GM18508 (cell line): ENCODE measurements at regions not wholly inside any gene's neighbourhood (a gene's known extent, or its start where the extent isn't known, plus 50 kb on each side); places are given as distances from the start of the nearest gene placed in this dataset.
"Not testable (repeated sequence)": the region's sequence is repeated elsewhere in the genome, so short reads cannot be mapped to it uniquely, and the experiment has no call there.

Experiments
- ATAC-seq: cut with Tn5 transposase; IDR thresholded peaks from one replicate; pipeline ENCODE4 v1.9.1; 2021; ENCODE audit warnings: moderate number of reproducible peaks; ENCODE audit not compliant: insufficient read depth, unreplicated experiment

DNA sequence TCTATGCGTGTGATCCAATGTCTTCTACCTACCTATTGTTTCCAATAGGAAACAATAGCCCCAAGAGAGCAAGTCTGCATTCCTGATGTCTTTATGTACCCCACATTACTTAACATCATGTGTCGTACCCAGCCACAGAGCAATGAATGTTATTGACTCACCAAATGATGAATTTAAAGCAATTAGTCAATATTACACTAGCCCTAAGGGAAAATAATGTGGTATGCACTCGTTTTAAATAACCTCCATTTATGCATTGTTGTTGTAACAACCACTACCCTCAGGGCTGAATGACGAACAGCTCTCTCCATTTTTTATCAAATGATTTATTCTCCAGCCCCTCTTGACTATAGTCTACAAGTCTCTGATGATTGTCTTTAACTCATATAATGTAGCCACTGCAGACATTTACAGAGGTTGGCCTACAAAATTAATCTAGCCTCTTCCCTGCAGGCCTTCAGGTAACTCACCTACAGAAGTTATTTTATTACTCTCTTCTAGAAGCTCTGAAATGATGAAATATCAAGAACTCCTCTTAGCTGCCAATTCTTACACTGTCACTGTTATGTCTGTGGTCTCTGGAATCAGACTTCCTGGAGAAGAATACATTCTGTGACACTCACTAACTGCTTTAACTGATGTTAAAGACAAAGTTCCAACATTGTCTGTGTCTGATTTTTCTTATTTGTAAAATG lies 601.7 kb upstream of the GRIA3 start:
- no peak for ATAC-seq

DNA sequence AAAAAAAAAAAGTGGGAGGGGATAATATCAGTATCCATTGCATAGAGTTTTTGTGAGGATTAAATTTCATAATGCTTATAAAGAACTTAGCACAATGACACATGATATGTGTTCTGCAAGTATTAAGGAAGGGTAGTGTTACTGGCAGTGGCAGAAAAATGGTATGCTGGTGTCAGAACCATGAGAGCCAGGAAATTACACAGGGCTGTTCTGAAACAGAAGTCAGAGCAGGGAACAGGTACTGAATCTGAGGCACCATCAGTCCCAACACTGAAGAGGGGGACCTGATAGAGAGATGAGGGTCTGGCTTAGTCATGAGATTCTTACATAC lies 601.1 kb upstream of the GRIA3 start:
- no peak for ATAC-seq

DNA sequence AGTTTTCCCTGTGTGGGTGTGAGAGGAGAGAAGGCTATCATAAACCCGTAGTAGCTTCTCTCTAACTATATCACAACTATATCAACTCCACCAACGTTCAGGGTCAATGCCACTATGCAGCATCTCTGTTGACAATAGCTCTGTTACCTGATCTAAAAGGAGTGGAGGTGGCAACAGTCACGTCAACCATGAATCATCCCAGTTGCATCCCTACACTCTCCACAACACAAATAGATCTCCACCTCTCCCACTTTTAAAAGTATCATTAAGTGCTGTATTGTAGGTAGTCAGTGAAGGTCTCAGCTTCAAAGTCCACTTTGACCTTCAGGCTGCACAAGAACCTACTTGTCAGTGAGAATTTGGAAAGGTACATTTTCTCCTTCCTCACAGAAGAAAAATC lies 600.5 kb upstream of the GRIA3 start:
- no peak for ATAC-seq

DNA sequence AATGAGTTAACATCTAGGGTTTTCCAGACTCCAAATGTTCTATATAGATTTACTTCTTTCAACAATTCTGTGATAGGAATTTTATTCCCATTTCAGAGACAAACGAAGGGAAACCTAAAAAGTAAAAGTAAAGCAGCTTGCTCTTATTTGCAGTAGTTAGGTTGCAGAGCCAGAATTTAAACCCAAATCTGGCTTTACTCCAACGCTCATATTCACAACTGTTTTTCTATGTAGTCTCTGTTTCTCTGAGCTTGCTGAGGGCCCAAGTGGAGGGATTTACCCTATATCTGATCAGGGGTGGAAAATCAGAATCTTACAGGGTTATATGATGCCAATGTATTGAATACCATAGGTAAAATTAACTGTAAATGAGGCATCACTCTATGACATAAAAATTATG lies 599.1 kb upstream of the GRIA3 start:
- no peak for ATAC-seq

DNA sequence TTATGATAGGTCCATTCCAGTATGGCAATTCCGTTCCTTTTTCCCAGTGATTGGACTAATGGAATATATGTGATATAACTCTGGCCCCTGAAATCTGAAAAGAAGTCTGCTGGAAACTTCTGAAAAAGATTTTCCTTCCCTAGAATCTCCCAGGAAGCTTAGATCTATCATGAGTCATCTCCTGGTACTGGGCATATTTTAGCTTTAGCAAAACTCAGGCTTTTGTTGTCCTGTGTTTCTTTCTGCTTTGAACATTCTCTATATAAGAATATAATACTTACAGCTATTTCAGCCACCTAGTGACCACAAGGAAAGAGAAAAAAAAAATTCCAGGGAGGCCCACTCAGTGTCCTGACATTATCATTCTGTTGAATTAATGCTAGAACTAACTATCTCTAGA lies 597.2 kb upstream of the GRIA3 start:
- ATAC-seq: no peak

DNA sequence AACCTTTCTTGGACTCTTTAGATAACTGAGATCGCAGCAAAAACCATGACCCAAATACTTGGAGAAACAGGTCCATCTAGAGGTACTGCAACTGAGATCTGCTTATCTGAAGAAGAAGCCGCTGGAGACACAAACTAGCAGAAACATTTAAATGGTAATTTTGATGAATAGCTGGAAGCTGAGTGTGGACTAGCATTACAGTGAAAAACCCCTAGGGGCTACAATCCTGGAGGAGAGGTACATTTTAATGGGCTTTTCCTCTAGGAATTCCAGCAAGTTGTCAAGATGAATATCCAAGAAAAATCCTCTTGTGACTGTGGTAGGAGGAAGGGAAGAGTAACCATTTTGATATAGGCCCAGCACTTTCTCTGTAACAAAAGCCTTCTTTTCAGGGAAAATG lies 592.5 kb upstream of the GRIA3 start:
- ATAC-seq: no peak

DNA sequence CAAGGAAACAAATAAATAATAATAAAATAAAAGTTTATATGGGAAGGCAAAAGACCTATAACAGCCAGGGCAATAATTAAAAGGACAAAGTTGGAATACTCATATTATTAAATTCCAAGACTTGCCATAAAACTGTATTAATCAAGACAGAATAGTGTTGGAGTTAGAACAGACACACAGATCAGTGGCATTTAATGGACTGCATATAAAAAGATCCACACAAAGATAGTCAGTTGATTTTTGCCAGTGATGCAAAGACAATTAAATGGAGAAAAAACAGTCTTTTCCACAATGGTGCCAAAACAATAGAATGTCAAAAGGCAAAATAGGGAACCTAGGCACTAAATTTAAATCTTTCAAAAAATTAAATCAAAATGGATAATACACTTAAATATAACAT lies 587.1 kb upstream of the GRIA3 start:
- ATAC-seq: no peak

DNA sequence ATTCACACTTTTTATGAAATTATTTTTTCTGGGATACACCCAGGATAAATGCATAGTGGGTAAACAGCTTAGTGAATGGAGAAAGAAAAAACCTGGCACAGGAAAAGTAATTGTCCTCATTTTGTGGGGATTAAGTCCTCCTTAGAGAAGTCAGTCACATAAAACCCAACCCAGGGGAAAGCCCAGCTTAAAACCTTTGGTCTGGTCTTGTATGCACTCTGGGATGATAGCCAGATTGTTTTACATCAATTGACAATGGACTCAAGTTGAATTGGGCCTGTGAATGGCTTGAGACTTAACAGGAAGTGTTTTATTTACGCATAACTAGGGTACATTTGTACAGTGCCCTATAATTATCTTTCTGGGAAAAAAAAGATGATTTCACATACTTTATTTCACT lies 561.3 kb upstream of the GRIA3 start:
- ATAC-seq: no peak

DNA sequence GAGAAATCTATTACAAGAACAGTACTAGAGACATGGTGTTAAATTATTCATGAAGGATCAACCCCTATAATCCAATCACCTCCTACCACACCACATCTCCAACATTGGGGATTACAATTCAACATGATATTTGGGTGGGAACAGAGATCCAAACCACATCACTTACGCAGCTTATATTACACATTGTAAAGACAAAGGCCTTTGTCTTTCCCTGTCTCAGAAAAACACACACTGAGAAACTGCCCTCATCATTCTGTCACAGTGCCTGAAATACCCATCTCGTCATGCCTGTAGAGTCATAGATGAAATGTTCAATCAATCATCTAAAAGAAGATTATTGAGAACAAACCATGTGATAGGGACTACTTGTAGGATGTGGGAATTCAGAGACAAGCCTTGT lies 558.8 kb upstream of the GRIA3 start:
- ATAC-seq: no peak

DNA sequence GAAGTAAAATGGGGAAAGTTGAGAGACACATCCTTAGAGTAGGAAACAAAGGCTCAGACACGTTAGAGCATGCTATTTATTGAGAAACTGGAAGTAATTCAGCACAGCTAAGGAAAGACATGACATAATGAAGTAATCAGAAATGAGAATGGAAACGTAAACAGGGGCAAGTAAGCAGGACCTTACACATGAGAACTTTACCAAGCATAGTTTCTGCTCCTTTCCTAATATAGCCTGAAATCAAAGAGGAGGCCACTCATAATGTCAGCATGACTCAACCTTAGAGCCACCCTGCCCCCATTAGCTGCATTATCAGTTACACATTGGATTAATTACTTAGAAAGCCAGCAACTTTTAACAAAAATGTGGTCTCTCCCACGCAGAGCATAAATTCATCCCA lies 558.3 kb upstream of the GRIA3 start:
- no peak for ATAC-seq

DNA sequence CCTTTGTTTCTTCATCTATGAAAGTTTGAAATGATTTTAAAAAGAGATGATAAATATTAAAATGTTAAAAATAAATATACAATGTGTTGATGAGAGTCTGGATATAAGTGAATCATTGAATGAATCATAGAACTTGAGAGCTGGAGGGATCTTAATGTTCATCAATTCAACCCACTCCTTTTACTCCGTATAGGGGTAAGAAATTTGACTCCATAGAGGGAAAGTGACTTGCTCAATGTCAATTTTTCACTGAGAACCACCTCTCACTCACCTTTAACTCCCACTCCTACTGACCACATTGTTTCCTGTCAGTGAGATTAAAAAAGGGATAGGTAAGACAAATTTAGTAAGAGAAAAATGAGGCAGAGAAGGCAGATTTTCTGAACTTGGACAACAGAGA lies 557.2 kb upstream of the GRIA3 start:
- no peak for ATAC-seq

DNA sequence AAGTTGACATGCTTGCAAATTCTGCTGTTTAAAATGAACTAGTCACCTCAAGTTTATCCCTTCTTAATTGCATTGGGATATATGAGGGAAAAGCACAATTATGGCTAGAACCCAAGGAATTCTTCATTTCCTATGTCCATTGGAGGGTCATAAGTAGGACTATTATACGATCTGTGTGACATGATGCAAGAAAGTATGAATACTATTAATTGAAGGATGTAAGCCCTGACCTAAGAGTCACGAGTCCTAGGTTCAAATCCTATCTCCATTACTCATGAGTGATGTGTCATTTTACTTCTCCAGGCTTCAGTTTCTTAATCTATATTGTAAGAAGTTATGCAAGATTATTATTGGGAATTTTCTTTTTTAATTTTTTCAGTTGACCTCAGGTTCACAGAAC lies 542.9 kb upstream of the GRIA3 start:
- no peak for ATAC-seq

DNA sequence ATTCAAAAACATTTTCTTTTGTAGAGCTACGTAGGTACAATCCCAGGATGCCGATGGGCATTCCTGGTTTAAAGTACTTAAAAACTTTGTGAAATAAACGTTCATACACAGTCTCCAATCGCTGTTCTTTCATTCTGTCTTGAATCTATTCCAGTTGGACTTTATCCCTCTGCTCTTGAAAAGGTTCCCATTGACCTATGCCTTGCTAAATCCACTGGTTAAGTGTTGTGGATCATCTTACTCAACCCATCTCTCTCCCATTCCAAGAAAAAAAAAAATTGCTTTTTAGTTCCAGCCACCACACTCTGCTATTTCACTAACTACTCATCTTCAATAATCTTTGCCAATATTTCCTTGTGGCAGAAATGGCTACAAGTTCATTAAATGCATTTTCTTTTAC lies 542.3 kb upstream of the GRIA3 start:
- ATAC-seq: no peak

DNA sequence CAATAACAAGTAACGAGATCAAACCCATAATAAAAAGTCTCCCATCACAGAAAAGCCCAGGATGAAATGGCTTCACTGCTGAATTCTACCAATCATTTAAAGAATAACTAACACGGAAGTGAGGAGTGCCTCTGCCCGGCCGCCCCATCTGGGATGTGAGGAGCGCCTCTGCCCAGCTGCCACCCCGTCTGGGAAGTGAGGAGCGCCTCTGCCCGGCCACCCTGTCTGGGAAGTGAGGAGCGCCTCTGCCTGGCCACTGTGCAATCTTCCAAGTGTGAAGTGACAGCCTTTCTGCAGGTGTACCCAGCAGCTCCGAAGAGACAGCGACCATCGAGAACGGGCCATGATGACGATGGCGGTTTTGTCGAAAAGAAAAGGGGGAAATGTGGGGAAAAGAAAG lies 528.8 kb upstream of the GRIA3 start:
- ATAC-seq: not testable (repeated sequence)

DNA sequence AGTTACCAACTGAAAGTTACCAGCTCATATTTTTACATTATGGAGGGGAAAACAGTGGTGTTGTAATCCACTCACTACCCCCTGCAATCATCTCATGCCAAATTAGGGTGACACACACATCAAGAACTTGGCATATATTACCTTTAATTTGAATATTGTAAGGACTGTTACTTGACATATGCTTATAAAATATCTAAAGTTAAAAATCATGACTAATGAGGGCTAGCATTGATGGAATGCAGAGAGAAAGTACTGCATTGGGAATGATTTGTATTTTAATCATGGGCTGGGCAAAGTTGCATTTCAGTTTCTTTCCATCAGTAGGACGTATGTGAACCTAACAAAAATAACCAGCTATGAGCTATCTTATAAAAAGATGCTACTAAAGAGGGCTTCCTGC lies 517.5 kb upstream of the GRIA3 start:
- ATAC-seq: no peak

DNA sequence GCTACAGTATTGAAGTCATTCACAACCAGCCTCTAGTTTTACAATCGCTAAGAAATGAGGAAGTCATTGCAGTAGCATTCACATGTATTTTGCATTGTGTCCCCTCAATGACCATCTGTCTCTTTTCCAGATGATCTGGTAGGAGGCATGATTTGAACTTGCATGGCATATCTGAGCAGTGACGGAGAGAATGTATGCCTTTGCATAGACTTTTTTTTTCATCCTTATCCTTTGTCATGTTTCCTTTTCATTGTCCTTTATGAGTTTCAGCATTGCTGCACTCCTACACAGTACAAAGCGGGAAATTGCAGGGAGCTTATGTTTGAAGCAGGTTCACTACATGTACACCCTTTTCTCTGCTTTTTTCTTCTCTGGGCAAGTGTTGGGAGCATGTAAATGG lies 516.4 kb upstream of the GRIA3 start:
- no peak for ATAC-seq

DNA sequence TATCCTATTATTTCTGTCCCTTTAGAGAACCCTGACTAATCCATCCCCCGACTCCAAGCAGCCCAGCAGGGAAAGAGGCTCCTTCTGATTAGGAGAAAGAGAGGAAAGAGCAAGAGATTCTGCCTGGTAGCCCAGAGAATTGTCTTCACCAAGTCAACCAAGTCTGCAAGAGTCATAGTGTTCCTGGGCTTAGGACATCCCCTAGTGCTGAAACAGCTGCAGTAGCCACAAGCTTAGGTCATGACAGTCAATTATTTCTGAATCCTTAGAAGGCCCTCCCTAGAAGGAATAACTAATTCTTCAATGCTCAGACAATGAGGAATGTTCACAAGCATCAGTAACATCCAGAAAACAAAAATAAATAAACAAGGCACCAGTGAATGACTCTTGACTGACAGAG lies 480.3 kb upstream of the GRIA3 start:
- ATAC-seq: no peak

DNA sequence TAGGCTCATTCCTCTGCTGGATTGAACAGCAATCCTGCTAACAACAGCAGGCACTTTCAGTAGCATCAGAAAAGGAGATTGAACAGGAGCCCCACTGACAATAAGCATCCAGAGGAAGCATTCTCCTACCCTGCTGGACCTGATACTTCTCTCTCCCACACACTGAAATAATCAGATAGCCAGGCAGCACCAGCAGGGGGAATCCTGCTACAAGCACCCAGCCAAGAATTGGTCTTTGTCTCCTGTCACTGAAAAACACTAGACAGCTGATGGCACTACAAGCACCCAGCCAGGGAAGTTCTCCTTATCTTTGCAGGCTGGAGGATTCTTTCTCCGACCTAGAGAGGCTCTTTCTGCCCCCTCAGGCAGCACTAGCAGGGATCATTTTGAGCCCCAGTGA lies 444.3 kb upstream of the GRIA3 start:
- no peak for ATAC-seq

DNA sequence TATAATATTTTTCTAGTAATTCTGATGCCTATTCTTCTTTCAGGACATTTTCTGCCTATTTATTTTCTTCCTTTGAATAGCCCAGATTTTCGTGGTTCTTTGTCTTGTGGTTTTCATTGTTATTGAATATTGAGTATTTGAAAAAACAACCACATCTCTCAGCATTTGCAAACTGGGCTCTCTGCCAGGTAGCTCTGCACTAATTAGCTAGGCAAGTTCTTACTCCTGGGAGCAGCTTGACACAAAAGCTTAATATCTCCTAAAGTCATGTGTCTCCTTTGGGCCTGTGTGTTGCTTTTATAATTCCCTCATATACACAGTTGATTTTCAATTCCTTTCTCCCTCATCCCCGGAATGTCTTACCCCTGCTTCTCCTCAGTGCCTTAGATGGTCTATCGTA lies 413.5 kb upstream of the GRIA3 start:
- ATAC-seq: no peak

DNA sequence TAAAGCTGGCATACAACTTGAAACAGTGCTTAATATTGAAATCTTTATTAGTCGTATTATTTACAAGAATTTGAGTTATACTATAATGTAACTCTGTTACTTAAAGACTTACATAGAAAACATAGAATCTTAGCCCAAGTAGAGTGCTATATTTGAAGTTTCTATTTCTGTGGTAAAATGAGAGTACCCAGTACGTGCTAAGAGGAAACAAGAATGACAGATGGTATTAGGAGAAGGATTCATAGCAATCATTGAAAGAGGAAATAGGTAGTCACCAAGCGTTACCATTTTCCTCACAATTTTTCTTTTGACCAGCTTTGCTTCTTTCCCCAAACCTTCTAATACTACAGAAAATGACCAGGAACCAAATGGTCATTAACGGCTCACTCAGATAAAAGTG lies 412.1 kb upstream of the GRIA3 start:
- no peak for ATAC-seq

DNA sequence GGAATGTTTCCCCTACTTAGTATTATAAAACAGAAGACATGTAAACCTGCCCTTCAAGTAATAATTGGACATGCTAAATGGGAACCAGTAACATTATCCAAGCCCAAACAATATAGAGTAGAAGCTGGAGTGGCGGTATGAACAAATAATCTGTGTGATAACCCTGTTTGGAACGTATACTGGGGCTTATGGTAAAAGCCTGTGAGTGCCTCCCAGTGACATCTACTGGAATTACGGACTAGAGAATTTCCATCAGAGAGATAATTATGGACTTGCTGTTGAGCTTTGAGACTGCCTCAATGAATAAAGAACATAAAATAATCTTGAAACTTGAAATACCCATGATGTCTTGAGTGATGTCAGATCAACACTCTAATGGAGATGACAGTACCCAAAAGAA lies 406.3 kb upstream of the GRIA3 start:
- ATAC-seq: no peak

DNA sequence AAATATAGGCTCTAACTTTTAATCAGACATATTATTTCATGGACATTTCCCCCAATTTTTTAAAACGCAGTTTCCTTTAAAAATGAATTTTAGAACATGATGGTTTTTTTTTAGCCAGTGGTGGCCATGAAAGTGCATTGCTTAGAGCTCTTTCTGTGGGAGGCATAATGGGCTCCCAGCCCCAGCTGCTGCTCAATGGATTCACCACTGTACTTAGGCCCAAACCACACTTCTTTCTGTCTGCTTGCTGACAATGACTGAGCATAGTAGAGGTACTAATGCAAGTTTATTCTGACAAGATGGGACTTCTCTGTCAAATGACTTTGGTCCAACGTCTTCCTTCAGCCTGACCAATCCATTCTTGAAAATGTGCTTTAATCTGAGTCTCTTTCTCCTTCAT lies 400.2 kb upstream of the GRIA3 start:
- no peak for ATAC-seq

DNA sequence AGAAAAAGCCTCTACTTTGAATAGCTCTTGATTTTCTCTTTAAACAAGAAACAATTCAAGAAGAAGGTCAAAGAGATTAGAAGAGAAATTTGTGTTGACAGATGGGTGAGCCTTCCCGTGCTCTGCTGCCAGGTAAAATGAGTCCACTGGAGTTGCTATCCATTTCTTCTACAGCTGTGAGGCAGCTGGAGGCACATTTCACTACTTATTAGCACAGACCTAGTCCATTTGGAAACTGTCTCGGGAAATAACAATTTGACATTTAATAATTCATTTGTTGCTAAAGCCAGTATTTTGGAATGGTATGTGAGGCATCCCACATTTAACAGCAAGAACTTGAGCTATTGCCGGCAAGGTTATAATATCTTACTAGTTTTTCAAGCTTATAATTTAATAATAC lies 396.8 kb upstream of the GRIA3 start:
- no peak for ATAC-seq
